ENCODE measurements at regions not wholly inside any gene's neighbourhood (a gene's known extent, or its start where the extent isn't known, plus 50 kb on each side); places are given as distances from the start of the nearest gene placed in this dataset.

DNA sequence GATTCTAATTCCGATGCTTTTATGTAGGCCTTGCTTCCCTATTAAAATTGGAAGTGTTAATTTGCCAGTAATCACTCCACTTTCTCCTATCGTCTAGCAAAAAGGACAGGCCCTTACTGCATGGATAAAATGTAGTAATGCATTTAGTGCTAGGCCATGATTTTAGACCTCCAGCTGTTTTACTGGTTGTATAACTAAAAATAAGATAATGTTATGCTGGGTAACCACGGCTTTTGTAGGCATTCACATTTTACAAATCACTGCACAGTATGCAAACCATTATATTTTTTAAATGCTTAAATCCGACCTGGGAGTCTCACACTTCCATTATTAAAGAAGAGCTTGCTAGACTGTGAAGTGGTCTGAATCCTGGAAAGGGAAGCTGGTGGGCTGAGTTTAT is 179.5 kb downstream of the TFAP2A start:
- no peak for DNase-seq

DNA sequence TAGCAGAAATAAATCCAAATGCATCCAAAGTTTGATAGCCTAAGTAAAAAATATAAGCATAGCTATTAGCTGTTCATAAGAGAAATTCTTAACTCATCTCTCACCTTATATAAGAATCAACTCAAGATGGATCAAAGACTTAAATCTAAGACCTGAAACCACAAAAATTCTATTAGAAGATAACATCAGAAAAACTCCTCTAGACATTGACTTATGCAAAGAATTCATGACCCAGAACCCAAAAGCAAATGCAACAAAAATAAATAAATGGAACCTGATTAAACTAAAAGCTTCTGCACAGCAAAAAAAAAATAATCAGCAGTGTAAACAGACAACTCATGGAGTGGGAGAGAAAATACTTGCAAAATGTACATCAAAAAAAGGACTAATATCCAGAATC is 184.3 kb downstream of the TFAP2A start:
- DNase-seq = no peak

DNA sequence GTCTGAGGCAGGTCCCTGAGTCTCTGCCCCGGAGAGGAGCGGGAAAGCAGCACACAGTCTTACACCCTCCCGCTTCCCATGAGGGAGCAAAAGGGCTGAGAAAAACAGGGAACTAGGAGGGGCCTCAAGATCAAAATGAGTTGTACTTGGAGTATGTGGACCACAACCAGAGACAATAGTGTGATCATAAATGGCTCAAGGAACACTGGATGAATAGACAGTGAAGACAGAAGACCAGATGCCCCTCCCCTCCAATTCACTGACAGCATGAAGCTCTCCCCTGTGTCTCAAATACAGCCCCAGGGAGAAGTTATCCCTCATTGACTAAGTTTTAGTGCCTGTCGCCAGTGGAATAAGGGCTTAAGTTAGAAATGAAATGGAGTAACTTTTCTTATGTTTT is 191.0 kb downstream of the TFAP2A start:
- DNase-seq = no peak

DNA sequence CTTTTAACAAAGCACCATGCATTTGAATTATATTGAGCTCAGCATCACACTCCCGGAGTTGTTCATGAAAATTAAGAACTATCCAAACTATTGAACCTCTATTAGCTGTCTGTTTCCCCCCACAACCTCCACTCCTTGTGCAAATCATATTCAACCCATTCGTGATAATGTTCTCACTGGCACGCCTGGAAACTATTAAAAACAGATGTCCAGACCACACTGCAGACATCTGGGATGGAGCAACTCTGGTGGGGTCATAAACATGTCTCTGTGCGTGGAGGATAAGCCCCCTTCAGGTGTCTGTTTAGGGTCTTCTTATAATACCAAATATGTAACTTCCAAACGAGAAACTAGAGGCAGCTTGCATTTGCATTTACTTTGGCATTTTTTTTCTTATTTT is 193.7 kb downstream of the TFAP2A start:
- no peak for DNase-seq

DNA sequence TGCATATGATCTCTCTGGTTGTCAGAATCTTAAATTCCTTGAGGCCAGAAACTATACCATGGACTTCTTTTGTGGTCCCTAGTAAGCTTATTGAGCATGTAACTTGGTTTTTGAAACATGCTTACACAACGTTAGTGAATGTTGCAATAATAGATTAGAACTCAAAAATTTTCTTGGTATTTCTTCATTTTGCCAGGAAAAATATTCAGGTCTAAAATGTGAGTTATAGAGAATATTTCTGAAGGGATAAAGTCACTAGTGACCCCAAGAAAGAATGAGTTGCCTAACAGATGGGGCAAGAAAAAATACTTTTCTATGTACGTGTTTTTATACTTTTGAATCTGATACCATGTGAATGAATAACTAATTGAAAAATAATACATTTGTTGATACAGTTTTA is 195.4 kb downstream of the TFAP2A start:
- DNase-seq = no peak

DNA sequence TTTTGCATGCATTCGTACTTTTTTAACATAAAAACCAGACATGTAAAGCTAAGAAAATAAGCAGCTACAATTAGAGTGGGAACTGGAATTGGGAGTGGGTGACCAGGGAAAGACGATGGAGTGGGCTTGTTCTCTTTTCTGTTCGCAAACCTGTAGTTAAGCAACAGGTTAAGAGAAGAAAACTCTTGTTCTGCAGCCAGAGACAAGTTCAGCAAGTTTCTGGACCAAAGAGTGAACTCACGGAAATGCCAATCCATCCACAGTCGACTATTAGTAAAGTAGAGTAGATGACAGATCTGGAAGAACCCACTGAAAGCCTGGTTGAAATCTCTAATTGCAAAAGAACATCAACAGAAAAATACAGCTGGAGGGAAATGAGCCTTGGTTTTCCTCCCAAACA is 197.8 kb downstream of the TFAP2A start:
- DNase-seq = no peak

DNA sequence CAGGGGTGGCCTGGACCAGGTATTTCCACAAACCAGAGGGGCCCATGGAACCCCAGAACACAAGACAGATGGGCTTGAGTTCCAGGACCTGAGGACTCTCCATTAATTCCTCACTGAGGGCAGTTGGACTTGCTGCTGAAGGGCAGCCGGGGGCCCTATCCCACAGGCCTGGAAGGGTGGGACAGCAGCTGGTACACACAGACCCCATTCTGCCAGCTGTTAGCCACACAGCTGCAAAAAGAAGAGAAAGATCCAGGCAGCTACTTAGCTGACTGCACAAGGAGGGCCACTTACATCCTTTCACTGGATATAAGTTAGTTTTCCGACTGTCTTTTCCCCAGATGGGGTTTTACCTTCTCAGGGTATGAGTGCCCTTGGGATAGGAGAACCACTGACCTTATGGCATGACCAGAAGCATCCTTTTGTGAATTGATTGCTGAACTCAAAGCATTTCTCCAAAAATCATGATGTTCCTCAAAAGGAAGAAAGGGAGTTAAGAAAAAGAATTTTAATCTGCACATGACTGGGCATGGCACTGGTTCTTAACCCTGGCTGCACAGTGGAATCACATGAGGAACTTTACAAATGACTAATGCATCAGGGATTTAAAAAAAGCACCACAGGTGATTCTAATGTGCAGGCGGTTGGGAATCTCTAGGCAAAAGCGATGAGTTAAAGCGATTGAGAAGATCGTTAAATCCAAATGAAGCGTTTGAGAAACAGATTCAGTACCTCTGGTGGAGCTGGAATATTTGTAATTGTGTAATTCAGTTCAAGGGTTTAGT is 199.4 kb downstream of the TFAP2A start:
- no peak for DNase-seq

DNA sequence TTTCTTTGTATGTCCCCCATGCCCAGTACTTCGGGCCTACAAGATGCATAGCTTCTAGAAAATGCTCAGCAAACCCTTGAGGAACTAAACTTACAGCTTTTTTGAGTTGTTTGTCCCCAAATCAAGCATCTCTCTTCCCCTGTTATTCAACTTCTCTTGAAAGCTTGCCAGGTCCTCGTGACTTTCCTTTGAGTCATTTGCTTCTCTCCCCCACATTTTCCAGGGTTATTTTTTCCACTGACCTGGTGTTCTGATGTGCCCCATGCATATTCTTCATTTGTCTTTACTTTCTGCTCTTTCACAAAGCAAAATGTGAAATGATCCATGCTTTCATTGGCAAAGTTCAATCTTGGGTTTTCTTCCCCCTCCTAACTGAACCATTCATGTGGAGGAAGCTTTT is 204.8 kb downstream of the TFAP2A start:
- DNase-seq = no peak

DNA sequence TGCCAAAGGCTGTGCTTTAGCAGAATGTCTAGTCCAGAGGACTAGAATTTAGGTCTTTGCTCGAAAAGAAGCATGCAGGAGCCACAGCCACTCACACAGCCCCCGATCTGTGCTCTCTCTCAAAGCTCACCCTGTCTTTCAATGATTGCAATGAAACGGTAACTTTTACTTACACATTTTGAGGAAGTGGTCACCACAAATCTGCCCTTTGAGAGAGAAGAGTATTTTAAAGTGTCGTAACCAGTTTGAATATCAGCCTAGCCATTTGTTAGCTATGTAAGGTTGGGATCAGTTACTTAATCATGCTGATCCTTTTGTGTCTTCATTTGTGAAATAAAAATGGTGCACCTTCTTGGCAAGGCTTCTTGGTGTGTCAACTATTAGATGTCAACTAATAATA is 209.0 kb downstream of the TFAP2A start:
- DNase-seq = no peak

DNA sequence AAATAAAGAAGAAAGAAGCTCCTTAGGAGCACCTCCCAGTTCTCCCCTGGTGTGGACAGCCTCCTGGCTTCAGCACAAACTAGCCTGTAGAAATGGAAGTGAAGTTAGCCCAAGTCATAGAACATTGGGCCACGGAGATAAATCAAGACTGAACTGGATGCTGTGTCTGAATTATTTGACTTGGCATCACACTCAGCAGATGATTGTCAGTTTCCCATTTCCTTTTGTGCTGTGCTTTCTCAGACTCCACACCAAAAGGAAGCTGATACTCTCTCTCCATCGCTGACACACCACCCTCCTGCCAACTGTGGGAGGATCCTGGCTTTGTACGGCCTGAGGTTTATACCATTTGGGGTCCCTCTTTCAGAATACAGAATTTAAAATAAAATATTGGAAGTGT is 209.8 kb downstream of the TFAP2A start:
- no peak for DNase-seq

DNA sequence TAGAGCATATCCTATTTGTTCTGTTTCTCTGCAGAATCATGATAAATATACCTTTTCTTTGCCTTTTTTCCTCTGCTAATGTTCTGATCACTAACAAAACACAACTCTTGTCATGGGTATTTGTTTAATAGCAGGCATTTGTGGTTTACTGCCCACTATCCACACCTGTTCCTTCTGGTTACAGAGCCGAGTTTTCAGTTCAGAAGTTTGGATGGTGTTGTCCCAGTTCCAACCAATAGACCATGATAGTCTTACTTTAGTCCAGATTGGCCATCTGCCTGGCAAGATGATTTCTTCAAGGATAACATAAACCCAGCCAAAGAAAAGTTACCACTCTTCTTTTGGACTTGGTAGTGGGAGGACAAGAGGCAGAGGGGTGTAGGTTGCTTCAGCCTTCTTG is 211.2 kb downstream of the TFAP2A start:
- DNase-seq = no peak

DNA sequence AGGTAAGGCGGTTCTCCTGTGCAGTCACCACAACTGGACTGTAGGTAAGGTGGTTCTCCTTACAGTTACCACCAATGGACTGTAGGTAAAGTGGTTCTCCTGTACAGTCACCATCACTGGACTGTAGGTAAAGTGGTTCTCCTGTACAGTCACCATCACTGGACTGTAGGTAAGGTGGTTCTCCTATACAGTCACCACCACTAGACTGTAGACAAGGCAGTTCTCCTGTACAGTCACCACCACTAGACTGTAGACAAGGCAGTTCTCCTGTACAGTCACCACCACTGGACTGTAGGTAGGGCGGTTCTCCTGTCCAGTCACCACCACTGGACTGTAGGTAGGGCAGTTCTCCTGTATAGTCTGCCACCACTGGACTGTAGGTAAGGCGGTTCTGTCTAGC is 212.3 kb downstream of the TFAP2A start:
- DNase-seq = no peak

DNA sequence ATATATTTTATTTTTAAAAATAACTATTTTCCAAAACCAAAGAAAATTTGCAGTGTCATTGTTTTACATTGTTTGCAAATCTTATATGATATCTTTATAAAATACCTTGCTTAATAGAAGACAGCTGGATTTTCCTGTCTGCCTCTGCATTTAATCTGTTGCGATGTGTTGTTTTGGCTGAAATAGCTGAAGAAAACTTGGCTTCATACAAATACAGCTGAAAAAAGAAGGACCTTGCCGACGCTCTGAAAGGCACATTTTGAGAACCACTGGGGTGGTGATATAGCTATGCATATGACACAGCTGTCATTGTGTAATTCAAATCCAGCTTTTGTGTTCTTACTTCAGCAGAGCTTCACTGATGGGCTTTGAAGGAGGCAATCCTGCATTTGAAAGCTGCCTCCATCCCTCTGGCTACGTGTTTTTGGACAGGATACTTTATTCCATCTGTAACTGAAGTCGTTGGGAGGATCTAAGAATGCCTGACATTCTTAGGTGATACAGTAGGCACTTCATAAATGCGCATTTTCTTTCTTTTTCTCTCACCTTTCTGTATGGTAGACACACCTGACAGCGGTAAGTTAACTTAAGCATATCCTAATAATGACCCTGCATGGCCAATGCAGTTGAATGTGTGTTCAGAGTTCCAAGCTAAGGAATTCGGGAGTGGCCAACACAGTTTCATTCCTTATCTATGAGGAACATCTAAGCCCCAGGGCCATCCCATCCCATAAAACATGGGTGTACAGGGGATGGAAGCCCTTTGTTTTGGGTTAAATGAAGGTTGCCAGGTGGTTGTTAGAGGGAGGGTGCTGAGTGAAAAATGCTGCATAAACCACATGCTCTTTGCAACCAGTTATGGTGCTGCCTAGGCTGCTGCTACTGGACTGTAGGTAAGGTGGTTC is 213.0 kb downstream of the TFAP2A start:
- no peak for DNase-seq

DNA sequence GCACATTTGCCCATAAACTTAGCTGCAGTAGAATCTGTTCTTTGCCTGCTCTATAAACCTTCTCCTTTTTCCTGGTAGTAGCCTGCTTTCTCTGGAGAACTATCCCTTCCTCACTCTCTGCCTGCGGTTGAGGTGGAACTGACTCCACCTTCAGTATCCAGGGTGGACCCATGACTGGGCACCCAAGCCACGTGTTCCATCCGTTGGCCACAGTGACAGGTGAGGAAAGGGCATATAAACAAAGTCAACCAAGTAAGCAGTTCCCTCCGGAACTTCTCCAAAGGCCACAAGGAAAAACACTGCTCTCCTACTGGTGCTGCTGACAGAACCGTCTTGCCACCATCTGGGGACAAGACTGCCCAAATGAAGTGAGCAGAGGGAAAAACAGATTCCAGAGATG is 218.8 kb downstream of the TFAP2A start:
- no peak for DNase-seq

DNA sequence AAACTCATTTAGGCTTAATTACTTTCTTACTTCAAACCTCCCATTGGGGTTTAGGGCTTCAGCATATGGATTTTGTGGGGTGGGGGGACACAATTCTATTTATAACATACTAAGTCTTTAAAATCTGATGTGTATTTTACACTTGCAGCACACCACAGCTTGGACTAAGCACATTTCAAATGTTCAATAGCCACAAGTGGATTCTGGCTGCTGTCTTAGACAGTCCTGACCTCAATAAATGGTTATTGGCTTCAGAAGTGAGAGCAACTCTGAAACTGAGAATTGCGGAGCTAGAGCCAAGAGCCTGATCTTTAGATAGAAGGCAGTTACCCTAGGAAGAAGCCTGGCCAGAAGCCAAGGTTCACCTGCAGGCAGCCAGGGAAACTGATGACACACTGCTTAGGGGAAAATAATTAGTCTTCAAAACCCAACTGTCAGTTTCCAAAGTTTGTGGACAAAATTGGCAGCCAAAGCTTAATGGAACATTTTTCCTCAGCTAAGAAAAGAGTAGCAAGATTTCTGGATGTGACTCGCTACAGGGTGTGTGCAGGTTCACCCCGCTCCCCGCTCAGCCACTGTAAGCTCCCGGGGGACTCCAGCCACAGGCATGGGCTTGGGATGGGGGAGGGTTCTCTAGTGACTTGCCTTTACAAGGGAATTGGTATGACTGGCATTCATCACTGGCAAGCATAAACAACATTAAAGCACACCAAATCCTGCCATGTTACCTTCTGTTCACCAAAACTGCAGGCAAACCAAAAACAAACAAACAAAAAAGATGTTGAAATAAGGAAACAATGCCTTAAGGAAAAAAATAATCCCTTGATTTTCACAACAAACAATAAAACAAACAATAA is 219.8 kb downstream of the TFAP2A start:
- DNase-seq = no peak

DNA sequence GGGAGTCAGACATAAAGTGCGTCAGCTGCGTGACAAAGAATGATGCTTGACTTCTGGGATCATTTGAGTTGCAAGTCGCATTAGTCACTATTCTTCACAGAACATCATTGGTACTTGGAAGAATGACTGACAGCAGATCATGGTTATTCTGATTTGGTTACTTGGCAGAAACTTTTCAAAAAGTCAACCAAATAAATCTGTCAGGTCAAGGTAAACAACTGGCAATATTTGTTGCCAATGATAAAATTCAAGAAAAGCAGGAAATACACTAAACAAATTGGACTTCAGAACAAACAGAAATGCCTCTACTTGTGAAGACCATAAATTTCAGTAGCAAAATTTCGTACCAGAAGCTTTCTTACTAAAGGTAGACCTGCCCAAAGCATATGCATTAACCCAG is 221.6 kb downstream of the TFAP2A start:
- DNase-seq = no peak

DNA sequence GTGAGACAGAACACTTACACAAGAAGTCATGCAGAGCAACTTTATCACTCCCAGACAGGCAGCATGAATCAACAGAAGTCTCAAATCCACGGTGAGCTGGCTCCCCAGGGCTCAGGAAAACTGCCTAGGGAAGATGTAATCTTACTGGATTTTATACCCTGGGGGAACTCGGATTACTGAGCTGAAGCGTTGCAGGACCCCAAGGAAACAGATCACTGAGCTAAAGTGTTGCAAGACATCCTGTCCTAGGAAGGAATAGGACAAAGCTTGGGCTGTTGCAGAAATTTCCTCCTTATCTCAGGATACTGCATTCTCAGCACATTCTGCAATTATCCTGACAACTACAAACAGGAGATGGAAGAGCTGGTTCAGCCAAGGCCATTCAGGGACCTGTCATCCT is 224.8 kb downstream of the TFAP2A start:
- no peak for DNase-seq

DNA sequence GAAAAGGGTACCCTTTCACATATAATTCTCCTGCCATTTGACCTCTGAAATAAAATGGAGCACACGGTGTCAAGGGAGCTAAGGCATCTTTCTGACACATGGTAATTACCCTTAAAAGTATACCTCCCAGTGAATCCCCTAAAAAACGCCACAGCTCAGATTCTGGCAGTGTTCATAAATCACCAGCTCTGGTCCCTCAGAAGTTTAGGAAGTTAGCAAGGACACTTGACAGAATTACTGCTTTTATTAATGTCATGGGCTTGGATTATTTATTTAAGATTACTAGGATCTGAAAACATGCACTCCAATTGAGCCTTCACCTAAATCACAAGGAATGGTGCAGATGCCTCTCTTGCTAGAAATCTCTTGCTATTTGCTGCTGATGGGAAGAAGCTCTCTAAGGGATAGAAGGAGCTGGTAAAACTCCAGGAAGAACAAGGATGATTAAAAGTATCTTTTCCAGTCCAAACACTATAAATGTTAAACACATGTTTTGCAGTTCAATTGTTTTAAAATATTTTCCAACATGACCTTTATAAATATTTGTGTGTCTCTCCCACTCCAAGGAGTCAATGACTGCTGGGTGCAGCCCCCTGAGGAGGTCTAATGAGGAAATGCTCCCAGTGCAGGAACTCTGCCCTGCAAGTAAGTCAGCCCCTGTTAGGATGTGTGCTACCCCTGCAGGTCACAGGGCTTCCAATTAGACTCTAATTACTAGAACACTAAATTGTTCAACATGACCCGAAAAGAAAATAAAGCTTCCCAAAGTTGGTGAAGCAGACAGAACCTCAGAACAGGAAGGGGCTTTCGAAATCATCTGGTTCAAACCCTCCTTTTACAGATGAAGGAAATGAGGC is 230.3 kb downstream of the TFAP2A start:
- DNase-seq = no peak

DNA sequence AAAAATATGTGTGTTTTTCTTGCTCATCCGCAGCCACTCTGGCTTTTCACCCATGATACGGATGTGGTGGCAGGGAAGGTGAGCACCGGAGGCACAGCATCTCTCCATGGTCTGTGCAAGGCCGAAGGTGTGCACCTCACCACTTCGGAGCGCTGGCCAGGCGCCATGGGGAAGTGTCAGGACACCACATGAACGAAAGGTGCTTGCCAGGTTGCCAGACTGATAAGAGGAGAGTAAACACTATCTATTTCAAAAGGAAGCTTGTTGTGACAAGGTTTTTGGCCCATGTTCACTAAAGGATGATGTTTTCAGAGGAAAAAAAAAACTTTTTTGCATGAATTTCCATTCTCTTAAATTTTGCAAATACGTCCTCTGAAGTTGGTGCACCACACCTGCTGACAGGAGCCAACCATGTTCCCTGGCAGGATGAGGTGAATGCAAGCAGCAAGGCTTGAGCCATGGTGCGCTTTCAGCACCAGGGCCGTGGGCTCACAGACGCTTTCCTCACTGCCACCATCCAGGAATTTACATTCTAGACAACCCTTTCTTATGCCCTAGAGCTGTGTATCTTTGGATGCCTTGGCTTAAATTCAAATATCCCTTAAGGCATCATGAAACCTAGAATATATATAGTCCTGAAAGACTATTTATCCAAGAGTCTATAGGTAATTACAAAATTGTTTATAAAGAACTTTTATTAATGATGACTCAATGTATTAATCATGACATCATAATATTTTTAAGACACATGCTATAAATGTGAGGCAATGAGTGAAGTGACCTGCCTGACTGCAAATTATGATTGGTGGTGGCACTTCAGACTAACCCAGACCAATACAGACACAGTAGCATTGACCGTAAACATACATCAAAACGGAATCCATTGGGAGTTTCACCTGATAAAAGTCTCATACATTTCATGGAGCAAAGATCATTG is 234.5 kb downstream of the TFAP2A start:
- no peak for DNase-seq

DNA sequence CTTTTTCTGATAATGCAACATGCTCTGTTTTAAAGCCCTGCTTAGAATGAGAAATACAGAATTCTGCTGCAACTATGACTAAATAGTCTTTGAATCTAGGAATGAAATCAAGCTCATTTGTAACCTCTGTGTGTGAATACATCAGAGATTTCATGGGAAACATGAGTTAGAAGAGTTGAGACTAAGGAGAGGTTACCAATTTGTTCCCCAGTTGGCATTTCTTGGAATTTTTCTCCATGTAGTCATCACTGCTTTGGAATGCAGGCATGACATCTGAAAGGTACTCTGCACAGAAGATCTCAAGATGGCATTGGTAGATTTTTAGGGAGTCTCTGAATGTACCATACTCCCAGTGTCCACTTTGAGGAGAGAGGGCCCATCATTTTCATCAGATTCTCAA is 237.2 kb downstream of the TFAP2A start:
- DNase-seq = no peak

DNA sequence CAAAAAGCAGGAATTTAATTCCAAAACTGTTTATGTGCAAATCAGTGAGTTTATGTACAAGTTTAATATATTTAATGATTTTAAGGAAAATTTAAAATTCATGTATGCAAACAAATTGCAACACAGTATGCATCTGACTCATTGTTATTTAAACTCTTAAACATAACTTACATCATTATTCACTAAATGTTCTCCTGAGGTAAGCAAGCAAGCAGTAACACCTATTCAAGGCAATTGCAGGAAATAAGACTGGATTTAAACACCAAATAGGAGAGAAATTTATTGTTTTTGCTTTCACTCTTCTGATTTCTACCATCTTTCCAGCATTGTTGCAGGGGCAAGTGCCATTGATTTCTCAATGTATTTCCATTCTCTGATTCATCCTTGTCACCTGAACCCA is 239.5 kb downstream of the TFAP2A start:
- no peak for DNase-seq
